GM10266 (cell line): ENCODE measurements at regions not wholly inside any gene's neighbourhood (a gene's known extent, or its start where the extent isn't known, plus 50 kb on each side); places are given as distances from the start of the nearest gene placed in this dataset.
"Not testable (repeated sequence)": the region's sequence is repeated elsewhere in the genome, so short reads cannot be mapped to it uniquely, and the experiment has no call there.

Experiments used
- DNase-seq: peaks from one replicate; pipeline ENCODE4 v3.0.0; 2012; ENCODE audit errors: extremely low spot score
- TF ChIP-seq, protein P1 (sequence below): IDR thresholded peaks from 2 replicates; pipeline ENCODE4 v1.5.1; 2012; ENCODE audit warnings: mild to moderate bottlenecking, low read depth; ENCODE audit not compliant: control insufficient read depth, insufficient read depth; ENCODE audit errors: missing control alignments

DNA sequence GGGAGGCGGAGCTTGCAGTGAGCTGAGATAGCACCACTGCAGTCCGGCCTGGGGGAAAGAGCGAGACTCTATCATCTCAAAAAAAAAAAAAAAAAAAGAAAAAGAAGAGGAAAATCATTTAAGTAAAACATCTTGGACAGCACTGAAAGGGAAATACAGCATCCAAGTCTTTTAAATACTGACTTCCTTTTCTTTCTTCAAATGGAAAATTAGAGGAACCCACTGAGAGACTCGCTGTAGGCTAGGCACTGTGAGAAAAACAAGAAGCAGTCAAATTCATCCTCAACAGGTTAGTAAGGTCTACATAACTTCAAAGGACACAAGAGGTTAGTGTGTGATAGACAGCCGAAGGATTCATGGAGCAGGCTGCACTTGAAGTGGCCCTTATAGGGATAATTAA, 243.7 kb downstream of the BLID start:
- no peak for DNase-seq

DNA sequence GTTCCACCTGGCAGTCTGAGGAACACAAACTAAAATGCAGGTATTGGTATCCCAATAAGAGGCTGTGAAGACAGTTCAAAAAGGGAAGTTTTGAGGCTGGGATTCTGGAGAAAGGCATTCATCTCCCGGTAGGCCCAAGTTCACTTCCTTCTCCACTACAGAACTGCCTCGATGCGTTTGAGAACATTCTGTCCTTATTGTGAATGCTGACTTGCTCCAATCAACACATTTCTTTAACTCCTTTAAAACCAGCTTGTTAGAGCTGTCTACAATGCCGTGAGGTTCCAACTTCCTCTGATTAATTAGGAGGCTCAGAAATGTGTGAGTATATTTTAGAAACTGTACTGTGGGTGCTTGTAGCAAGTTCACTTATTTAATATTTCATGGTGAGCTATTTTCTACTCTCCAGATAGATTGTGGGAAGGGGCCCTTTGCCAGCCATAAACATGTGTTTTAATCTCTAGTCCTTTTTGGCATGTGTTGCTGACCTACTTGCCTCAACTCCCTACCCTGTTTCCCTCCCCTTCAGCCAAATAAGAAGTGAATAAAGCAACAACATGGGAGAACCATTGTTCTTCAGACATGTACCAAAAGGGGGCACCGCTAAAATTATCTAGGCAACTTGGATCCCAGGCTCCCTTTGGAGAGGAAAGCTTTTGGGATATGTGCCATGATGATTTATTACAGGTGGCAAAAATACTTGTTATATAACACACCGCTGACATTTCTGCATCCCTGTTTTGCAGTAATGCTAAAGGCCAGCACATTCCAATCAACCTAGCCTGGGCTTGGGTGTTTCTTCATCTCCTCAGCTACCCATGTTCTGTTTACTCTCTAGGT, 245.6 kb downstream of the BLID start:
- TF ChIP-seq, protein P1, sequence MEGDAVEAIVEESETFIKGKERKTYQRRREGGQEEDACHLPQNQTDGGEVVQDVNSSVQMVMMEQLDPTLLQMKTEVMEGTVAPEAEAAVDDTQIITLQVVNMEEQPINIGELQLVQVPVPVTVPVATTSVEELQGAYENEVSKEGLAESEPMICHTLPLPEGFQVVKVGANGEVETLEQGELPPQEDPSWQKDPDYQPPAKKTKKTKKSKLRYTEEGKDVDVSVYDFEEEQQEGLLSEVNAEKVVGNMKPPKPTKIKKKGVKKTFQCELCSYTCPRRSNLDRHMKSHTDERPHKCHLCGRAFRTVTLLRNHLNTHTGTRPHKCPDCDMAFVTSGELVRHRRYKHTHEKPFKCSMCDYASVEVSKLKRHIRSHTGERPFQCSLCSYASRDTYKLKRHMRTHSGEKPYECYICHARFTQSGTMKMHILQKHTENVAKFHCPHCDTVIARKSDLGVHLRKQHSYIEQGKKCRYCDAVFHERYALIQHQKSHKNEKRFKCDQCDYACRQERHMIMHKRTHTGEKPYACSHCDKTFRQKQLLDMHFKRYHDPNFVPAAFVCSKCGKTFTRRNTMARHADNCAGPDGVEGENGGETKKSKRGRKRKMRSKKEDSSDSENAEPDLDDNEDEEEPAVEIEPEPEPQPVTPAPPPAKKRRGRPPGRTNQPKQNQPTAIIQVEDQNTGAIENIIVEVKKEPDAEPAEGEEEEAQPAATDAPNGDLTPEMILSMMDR = no peak
- no peak for DNase-seq

More for the DNA sequence above, 243.7 kb downstream of the BLID start:
- TF ChIP-seq, protein P1 = no peak

DNA sequence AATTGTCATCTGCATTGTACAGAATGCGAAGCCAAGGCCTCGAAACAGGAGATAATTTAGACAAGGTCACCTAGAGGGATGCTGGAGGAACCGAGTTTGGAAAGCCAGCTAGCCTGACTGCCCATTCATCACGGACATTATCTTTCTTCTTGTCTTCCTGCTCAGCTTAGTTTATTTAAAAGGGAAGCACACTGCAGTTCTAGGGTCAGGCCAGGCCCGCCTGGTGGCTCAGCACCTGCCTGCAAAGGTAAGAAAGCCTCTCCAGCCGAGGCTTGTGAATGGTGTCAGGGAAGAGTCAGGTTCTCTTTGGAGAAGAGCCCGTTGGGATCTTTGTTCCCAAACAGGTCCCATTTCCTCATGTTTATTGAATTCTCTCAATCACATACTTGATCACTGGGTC, 246.5 kb downstream of the BLID start:
- DNase-seq = no peak
- TF ChIP-seq, protein P1 = no peak

DNA sequence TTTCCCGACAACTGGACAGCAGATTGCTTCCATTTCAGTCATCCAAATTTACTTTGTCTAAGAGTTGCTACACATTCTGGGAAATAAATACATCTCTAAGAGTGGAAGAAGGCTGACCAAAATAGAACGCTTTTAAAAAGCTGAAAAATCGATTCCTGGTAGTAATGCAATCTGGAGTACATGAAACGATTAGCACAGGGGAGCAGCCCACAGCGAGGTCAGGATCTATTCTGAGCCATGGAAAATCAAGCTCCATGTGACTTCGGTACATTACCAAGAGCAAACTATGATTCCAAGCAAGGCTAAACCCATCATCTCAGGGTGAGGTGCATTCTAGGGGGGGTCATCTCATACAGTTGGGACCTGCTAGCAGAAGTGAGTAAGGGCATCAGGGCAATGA, 249.3 kb downstream of the BLID start:
- DNase-seq = no peak
- TF ChIP-seq, protein P1 = no peak

DNA sequence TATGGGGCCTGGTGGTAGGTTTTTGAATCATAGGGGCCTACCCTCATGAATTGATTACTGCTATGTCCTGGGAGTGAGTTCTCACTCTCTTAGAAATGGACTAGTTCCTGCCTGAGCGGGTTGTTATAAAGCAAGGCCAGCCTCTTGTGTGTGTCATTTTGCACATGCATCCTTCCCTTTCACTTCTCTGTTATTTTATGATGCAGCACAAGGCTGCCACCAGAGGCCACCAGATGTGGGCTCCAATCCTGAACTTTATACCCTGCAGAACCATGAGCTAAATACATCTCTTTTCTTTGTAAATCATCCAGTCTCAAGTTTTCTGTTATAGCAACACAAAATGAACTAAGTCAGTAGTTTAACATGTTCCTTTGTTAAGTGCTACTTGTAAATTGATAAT, 251.4 kb downstream of the BLID start:
- TF ChIP-seq, protein P1 = no peak
- no peak for DNase-seq

DNA sequence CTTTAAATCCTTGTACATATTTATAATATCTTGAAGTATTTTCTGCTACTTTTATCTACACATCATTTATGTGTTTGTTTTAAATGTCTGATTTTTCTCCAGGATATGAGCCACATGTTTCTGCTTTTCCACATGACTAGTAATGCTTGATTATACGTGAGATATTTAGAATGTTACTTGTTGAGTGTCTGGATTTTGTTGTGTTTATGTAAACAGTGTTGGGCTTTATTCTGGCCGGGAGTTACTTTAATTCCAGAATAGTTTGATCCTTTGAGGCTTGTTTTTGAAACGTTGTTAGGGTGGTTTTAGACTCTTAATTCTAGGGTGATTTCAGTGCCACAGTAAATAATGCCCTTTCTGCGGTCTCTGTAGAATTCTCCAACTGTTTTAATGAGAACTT, 252.9 kb downstream of the BLID start:
- TF ChIP-seq, protein P1 = no peak
- no peak for DNase-seq

DNA sequence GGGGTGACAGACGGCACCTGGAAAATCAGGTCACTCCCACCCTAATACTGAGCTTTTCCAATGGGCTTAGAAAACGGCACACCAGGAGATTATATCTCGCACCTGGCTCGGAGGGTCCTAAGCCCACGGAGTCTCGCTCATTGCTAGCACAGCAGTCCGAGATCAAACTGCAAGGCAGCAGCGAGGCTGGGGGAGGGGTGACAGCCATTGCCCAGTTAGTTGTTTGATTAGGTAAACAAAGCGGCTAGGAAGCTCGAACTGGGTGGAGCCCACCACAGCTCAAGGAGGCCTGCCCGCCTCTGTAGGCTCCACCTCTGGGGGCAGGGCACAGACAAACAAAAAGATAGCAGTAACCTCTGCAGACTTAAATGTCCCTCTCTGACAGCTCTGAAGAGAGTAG, 260.9 kb downstream of the BLID start:
- not testable (repeated sequence) for DNase-seq
